SK-N-MC (cell line): ENCODE measurements at regions not wholly inside any gene's neighbourhood (a gene's known extent, or its start where the extent isn't known, plus 50 kb on each side); places are given as distances from the start of the nearest gene placed in this dataset.
"Not testable (repeated sequence)": the region's sequence is repeated elsewhere in the genome, so short reads cannot be mapped to it uniquely, and the experiment has no call there.

Source experiments
- DNase-seq: peaks from one replicate; pipeline ENCODE4 v3.0.0-alpha.2; 2011; ENCODE audit warnings: low read depth, low spot score
- H3K27ac ChIP-seq: fragments of 200-600 bp; sonication (generic); 2 replicates; pipeline ENCODE4 v1.5.1; 2016; ENCODE audit warnings: mixed run types
- H3K36me3 ChIP-seq: fragments of 200-600 bp; sonication (generic); 2 replicates; pipeline ENCODE4 v1.6.1; 2017; ENCODE audit warnings: antibody characterized with exemption, low read length, mixed read lengths; ENCODE audit not compliant: insufficient read depth
- H3K4me3 ChIP-seq: fragments of 200-600 bp; sonication (generic); 2 replicates; pipeline ENCODE4 v1.5.1; 2016
- H3K9ac ChIP-seq: fragments of 200-600 bp; sonication (generic); 2 replicates; pipeline ENCODE4 v1.8.0; 2017; ENCODE audit warnings: mixed run types, mixed read lengths; ENCODE audit not compliant: insufficient read length
- H3K9me3 ChIP-seq: fragments of 200-600 bp; sonication (generic); 2 replicates; pipeline ENCODE4 v1.6.1; 2017; ENCODE audit warnings: low read depth, mild to moderate bottlenecking, antibody characterized with exemption, low read length, moderate library complexity, mixed read lengths
- EZH2 ChIP-seq: fragments of 200-600 bp; sonication (generic); IDR thresholded peaks from one replicate; pipeline ENCODE4 v1.6.1; 2017; ENCODE audit warnings: antibody characterized with exemption
- FOXP2 ChIP-seq: optimal IDR thresholded peaks from 2 replicates; pipeline ENCODE3; 2011; ENCODE audit warnings: mild to moderate bottlenecking, moderate library complexity; ENCODE audit not compliant: insufficient read depth; ENCODE audit errors: extremely low read length, control extremely low read depth
- POLR2AphosphoS5 ChIP-seq: IDR thresholded peaks from 2 replicates; pipeline ENCODE4 v1.6.1; 2012; ENCODE audit warnings: mild to moderate bottlenecking, low read depth, low read length, borderline replicate concordance

GRCh38 chr15:60162968-60163355 is 158.9 kb downstream of the FOXB1 start:
- Histone ChIP-seq H3K4me3 (no peak overlapping the region), H3K9me3 (no peaks in the 10 kb centered on the region), H3K27ac (no peak overlapping the region), H3K36me3 (no peaks in the 10 kb centered on the region), H3K9ac (no peak overlapping the region)
- no peak for DNase-seq
- no peak for TF ChIP-seq POLR2AphosphoS5
- TF ChIP-seq FOXP2: no peak
- no peak for TF ChIP-seq EZH2

- Histone ChIP-seq H3K9ac (no peak overlapping the region), H3K9me3 (no peaks in the 10 kb centered on the region), H3K36me3 (no peaks in the 10 kb centered on the region), H3K4me3 (no peak overlapping the region), H3K27ac (no peak overlapping the region)
- TF ChIP-seq EZH2: no peak
- TF ChIP-seq FOXP2: no peak
- TF ChIP-seq POLR2AphosphoS5: no peak
- no peak for DNase-seq
Observed at GRCh38 chr15:60165111-60165510, 161.0 kb downstream of the FOXB1 start.

- Histone ChIP-seq H3K36me3 (no peaks in the 10 kb centered on the region), H3K27ac (no peak overlapping the region), H3K9ac (no peak overlapping the region), H3K9me3 (no peaks in the 10 kb centered on the region), H3K4me3 (no peak overlapping the region)
- no peak for TF ChIP-seq FOXP2
- no peak for TF ChIP-seq EZH2
- no peak for TF ChIP-seq POLR2AphosphoS5
- DNase-seq: no peak
Observed at GRCh38 chr15:60172143-60172542, 168.0 kb downstream of the FOXB1 start.

GRCh38 chr15:60179786-60180391 is 175.8 kb downstream of the FOXB1 start:
- no peak overlapping the region for H3K27ac ChIP-seq
- no peak overlapping the region for H3K9ac ChIP-seq
- no peaks in the 10 kb centered on the region for H3K36me3 ChIP-seq
- no peak overlapping the region for H3K4me3 ChIP-seq
- H3K9me3 ChIP-seq: no peaks in the 10 kb centered on the region
- no peak for TF ChIP-seq EZH2
- TF ChIP-seq POLR2AphosphoS5: no peak
- TF ChIP-seq FOXP2: no peak
- no peak for DNase-seq

- not testable (repeated sequence) for DNase-seq, H3K9ac ChIP-seq, H3K4me3 ChIP-seq, H3K27ac ChIP-seq, H3K36me3 ChIP-seq, H3K9me3 ChIP-seq
Observed at GRCh38 chr15:60181957-60182356, 177.8 kb downstream of the FOXB1 start.

GRCh38 chr15:60183366-60183765 is 179.3 kb downstream of the FOXB1 start:
- Histone ChIP-seq H3K27ac (no peak overlapping the region), H3K36me3 (no peaks in the 10 kb centered on the region), H3K9me3 (no peaks in the 10 kb centered on the region), H3K9ac (no peak overlapping the region), H3K4me3 (no peak overlapping the region)
- no peak for TF ChIP-seq FOXP2
- TF ChIP-seq EZH2: no peak
- no peak for TF ChIP-seq POLR2AphosphoS5
- DNase-seq: no peak

GRCh38 chr15:60184579-60184978 is 180.5 kb downstream of the FOXB1 start:
- Histone ChIP-seq H3K9ac (no peak overlapping the region), H3K9me3 (no peaks in the 10 kb centered on the region), H3K27ac (no peak overlapping the region), H3K4me3 (no peak overlapping the region), H3K36me3 (no peaks in the 10 kb centered on the region)
- TF ChIP-seq EZH2 (no peak), FOXP2 (no peak), POLR2AphosphoS5 (no peak)
- no peak for DNase-seq

GRCh38 chr15:60191016-60191415 is 186.9 kb downstream of the FOXB1 start:
- Histone ChIP-seq H3K9me3 (no peaks in the 10 kb centered on the region), H3K4me3 (peak overlapping the region; percentile 64), H3K9ac (peak overlapping the region; percentile 49), H3K27ac (peak overlapping the region; percentile 92), H3K36me3 (no peaks in the 10 kb centered on the region)
- DNase-seq: no peak
- no peak for TF ChIP-seq FOXP2
- no peak for TF ChIP-seq EZH2
- TF ChIP-seq POLR2AphosphoS5: no peak

- TF ChIP-seq POLR2AphosphoS5: no peak
- no peak for TF ChIP-seq EZH2
- no peak for TF ChIP-seq FOXP2
- peak overlapping the region; percentile 64 for H3K4me3 ChIP-seq
- H3K27ac ChIP-seq: peak overlapping the region; percentile 92
- H3K9me3 ChIP-seq: no peaks in the 10 kb centered on the region
- H3K36me3 ChIP-seq: no peaks in the 10 kb centered on the region
- peak overlapping the region; percentile 49 for H3K9ac ChIP-seq
- no peak for DNase-seq
Observed at GRCh38 chr15:60191821-60192220, 187.7 kb downstream of the FOXB1 start.
